H9 (cell line): ENCODE measurements at regions not wholly inside any gene's neighbourhood (a gene's known extent, or its start where the extent isn't known, plus 50 kb on each side); places are given as distances from the start of the nearest gene placed in this dataset.

Experiments
- DNase-seq: peaks from one replicate; pipeline ENCODE4 v3.0.0-alpha.2; 2017
- H2AFZ ChIP-seq: one replicate; pipeline ENCODE4 v1.6.1; 2013; ENCODE audit warnings: mild to moderate bottlenecking, low read length, control low read depth, moderate library complexity
- H2AK5ac ChIP-seq: 2 replicates; pipeline ENCODE4 v1.6.1; 2013; ENCODE audit warnings: low read length, control low read depth, mixed read lengths; ENCODE audit not compliant: insufficient read length
- H2BK120ac ChIP-seq: one replicate; pipeline ENCODE4 v1.6.1; 2013; ENCODE audit warnings: low read depth, mild to moderate bottlenecking, low read length, control low read depth, inconsistent platforms; ENCODE audit not compliant: poor library complexity, severe bottlenecking
- H2BK12ac ChIP-seq: 2 replicates; pipeline ENCODE4 v1.6.1; 2013; ENCODE audit warnings: low read length, control low read depth, mixed read lengths, low read depth; ENCODE audit not compliant: insufficient read length
- H2BK15ac ChIP-seq: 2 replicates; pipeline ENCODE4 v1.6.1; 2013; ENCODE audit warnings: low read depth, low read length, control low read depth
- H2BK20ac ChIP-seq: one replicate; pipeline ENCODE4 v1.6.1; 2013; ENCODE audit warnings: low read depth, mild to moderate bottlenecking, low read length, control low read depth, inconsistent platforms; ENCODE audit not compliant: poor library complexity, severe bottlenecking
- H2BK5ac ChIP-seq: 2 replicates; pipeline ENCODE4 v1.6.1; 2013; ENCODE audit warnings: low read length, control low read depth, mixed read lengths; ENCODE audit not compliant: insufficient read length
- H3K14ac ChIP-seq: 2 replicates; pipeline ENCODE4 v1.6.1; 2013; ENCODE audit warnings: low read length, control low read depth; ENCODE audit not compliant: insufficient read depth
- H3K18ac ChIP-seq: 2 replicates; pipeline ENCODE4 v1.6.1; 2013; ENCODE audit warnings: low read depth, mild to moderate bottlenecking, mixed read lengths, low read length, control low read depth; ENCODE audit not compliant: insufficient read length
- H3K23ac ChIP-seq: 2 replicates; pipeline ENCODE4 v1.6.1; 2013; ENCODE audit warnings: low read length, control low read depth, mixed read lengths, low read depth; ENCODE audit not compliant: insufficient read length
- H3K23me2 ChIP-seq: 2 replicates; pipeline ENCODE4 v1.6.1; 2013; ENCODE audit warnings: low read depth, mild to moderate bottlenecking, mixed read lengths, low read length, control low read depth; ENCODE audit not compliant: insufficient read length, poor library complexity, severe bottlenecking
- H3K27ac ChIP-seq: 2 replicates; pipeline ENCODE4 v1.5.1; 2013; ENCODE audit warnings: low read length, control low read depth, mixed read lengths, low read depth; ENCODE audit not compliant: insufficient read length
- H3K27me3 ChIP-seq: 2 replicates; pipeline ENCODE4 v1.6.1; 2013; ENCODE audit warnings: low read length, control low read depth, inconsistent platforms; ENCODE audit not compliant: insufficient read depth
- H3K4ac ChIP-seq: 2 replicates; pipeline ENCODE4 v1.6.1; 2013; ENCODE audit warnings: low read depth, mild to moderate bottlenecking, control low read depth, inconsistent platforms, low read length, moderate library complexity
- H3K4me1 ChIP-seq: 2 replicates; pipeline ENCODE4 v1.6.1; 2013; ENCODE audit warnings: low read length, control low read depth, inconsistent platforms; ENCODE audit not compliant: insufficient read depth
- H3K4me2 ChIP-seq: 2 replicates; pipeline ENCODE4 v1.6.1; 2013; ENCODE audit warnings: low read length, control low read depth, mixed read lengths; ENCODE audit not compliant: insufficient read length, insufficient read depth
- H3K56ac ChIP-seq: 2 replicates; pipeline ENCODE4 v1.6.1; 2013; ENCODE audit warnings: low read depth, mild to moderate bottlenecking, mixed read lengths, low read length, control low read depth; ENCODE audit not compliant: insufficient read length
- H3K79me1 ChIP-seq: 2 replicates; pipeline ENCODE4 v1.6.1; 2013; ENCODE audit warnings: low read depth, mild to moderate bottlenecking, moderate library complexity, low read length, control low read depth, inconsistent platforms; ENCODE audit not compliant: insufficient read depth, poor library complexity, severe bottlenecking
- H3K79me2 ChIP-seq: 2 replicates; pipeline ENCODE4 v1.6.1; 2013; ENCODE audit warnings: low read length, control low read depth, inconsistent platforms; ENCODE audit not compliant: insufficient read depth
- H3K9ac ChIP-seq: 2 replicates; pipeline ENCODE4 v1.6.1; 2013; ENCODE audit warnings: low read length, control low read depth, mixed read lengths; ENCODE audit not compliant: insufficient read length; ENCODE audit errors: extremely low read depth
- H3K9me3 ChIP-seq: one replicate; pipeline ENCODE4 v1.6.1; 2013; ENCODE audit warnings: low read depth, low read length, inconsistent platforms; ENCODE audit not compliant: control insufficient read depth
- H3T11ph ChIP-seq: one replicate; pipeline ENCODE4 v1.6.1; 2013; ENCODE audit warnings: mild to moderate bottlenecking, low read length, control low read depth, inconsistent platforms
- H4K20me1 ChIP-seq: one replicate; pipeline ENCODE4 v1.6.1; 2013; ENCODE audit not compliant: control insufficient read depth, insufficient read length, insufficient read depth
- H4K5ac ChIP-seq: 2 replicates; pipeline ENCODE4 v1.6.1; 2013; ENCODE audit warnings: low read depth, mild to moderate bottlenecking, mixed read lengths, low read length, control low read depth; ENCODE audit not compliant: insufficient read length
- H4K8ac ChIP-seq: replicated peaks from 2 replicates; pipeline ENCODE4 v1.6.1; 2013; ENCODE audit warnings: low read length, control low read depth, mixed read lengths, low read depth; ENCODE audit not compliant: insufficient read length
- H4K91ac ChIP-seq: 2 replicates; pipeline ENCODE4 v1.6.1; 2013; ENCODE audit warnings: low read depth, mild to moderate bottlenecking, moderate library complexity, mixed read lengths, low read length, control low read depth; ENCODE audit not compliant: insufficient read length
- H3K27ac Mint-ChIP-seq, 3 experiments: 2 replicates in 2 of 3; 3 replicates in 1 of 3; pipeline ENCODE4 v1.8.0; 2020 to 2021; ENCODE audit warnings: mixed read lengths in 3 of 3, mild to moderate bottlenecking in 1 of 3, moderate library complexity in 1 of 3
- H3K27me3 Mint-ChIP-seq: 2 replicates; pipeline ENCODE4 v1.8.0; 2021; ENCODE audit warnings: low read depth, mild to moderate bottlenecking, moderate library complexity, mixed read lengths
- H3K36me3 Mint-ChIP-seq, 3 experiments: 2 replicates in 2 of 3; 3 replicates in 1 of 3; pipeline ENCODE4 v1.8.0; 2020 to 2021; ENCODE audit warnings: low read depth in 3 of 3, mixed read lengths in 3 of 3; ENCODE audit not compliant: insufficient read depth in 1 of 3
- H3K4me1 Mint-ChIP-seq, 2 experiments: 2 replicates each; pipeline ENCODE4 v1.8.0; 2020; ENCODE audit warnings: mixed read lengths in 2 of 2
- H3K4me3 Mint-ChIP-seq, 2 experiments: 2 replicates in 1 of 2; 3 replicates in 1 of 2; pipeline ENCODE4 v1.8.0; 2020 to 2021; ENCODE audit warnings: mild to moderate bottlenecking in 2 of 2, mixed read lengths in 2 of 2, moderate library complexity in 1 of 2
- H3K9me3 Mint-ChIP-seq, 2 experiments: 2 replicates in 1 of 2; 3 replicates in 1 of 2; pipeline ENCODE4 v1.8.0; 2020; ENCODE audit warnings: mild to moderate bottlenecking in 2 of 2, mixed read lengths in 2 of 2, moderate library complexity in 1 of 2
- CTCF ChIP-seq: fragments of 200-600 bp; sonication (generic); conservative IDR thresholded peaks from 3 replicates; pipeline ENCODE4 v1.8.0; 2021; ENCODE audit warnings: antibody characterized with exemption, mild to moderate bottlenecking
- WGBS: extraction: QIAGEN DNeasy Blood & Tissue Kit; methylation state at CpG from one replicate; pipeline ENCODE4 v1.1.7; 2013; ENCODE audit warnings: missing lambda C conversion rate, low lambda C conversion rate, mixed read lengths; ENCODE audit not compliant: insufficient read length; ENCODE audit errors: extremely low coverage; 5-methylcytosine and 5-hydroxymethylcytosine counted together

- no peak overlapping the region for H3K18ac ChIP-seq
- no peak overlapping the region; a peak in 1 of 7 replicates for H3K27ac Mint-ChIP-seq
- no peaks in the 10 kb centered on the region for H3K36me3 Mint-ChIP-seq
Measured at GRCh38 chr14:22280497-22281316, 308.3 kb downstream of the DAD1 start.

More at GRCh38 chr14:22280497-22281316, 308.3 kb downstream of the DAD1 start:
- H3K4ac ChIP-seq: no peak overlapping the region
- no peaks in the 10 kb centered on the region for H3K4me1 ChIP-seq
- DNase-seq: no peak
- no peak overlapping the region for H2BK15ac ChIP-seq
- WGBS: no CpG with 5 or more reads among the region's 5 CpGs
- no peak overlapping the region for H2BK20ac ChIP-seq
- H3K9me3 ChIP-seq: no peaks in the 10 kb centered on the region
- no peak overlapping the region for H2AFZ ChIP-seq
- H3K4me3 Mint-ChIP-seq: no peak overlapping the region
- H3K27ac ChIP-seq: no peak overlapping the region
- no peak overlapping the region for H4K91ac ChIP-seq
- no peaks in the 10 kb centered on the region for H3K79me2 ChIP-seq
- H4K5ac ChIP-seq: no peak overlapping the region
- H2BK12ac ChIP-seq: no peak overlapping the region
- no peak overlapping the region for H4K8ac ChIP-seq
- no peaks in the 10 kb centered on the region for H3K27me3 ChIP-seq
- H3T11ph ChIP-seq: no peak overlapping the region
- H3K56ac ChIP-seq: no peak overlapping the region
- no peaks in the 10 kb centered on the region; a peak in 1 of 4 replicates for H3K4me1 Mint-ChIP-seq
- H2AK5ac ChIP-seq: no peak overlapping the region
- H2BK5ac ChIP-seq: no peak overlapping the region
- H3K79me1 ChIP-seq: no peaks in the 10 kb centered on the region
- no peak overlapping the region for H2BK120ac ChIP-seq
- no peak overlapping the region for H3K9ac ChIP-seq
- H3K9me3 Mint-ChIP-seq: no peaks in the 10 kb centered on the region
- no peak overlapping the region for H3K14ac ChIP-seq
- H3K23me2 ChIP-seq: no peaks in the 10 kb centered on the region
- H4K20me1 ChIP-seq: no peaks in the 10 kb centered on the region
- H3K27me3 Mint-ChIP-seq: no peaks in the 10 kb centered on the region
- TF ChIP-seq CTCF: no peak
- no peak overlapping the region for H3K23ac ChIP-seq
- H3K4me2 ChIP-seq: no peak overlapping the region
